Testis (tissue), 2 donors: ENCODE measurements at regions not wholly inside any gene's neighbourhood (a gene's known extent, or its start where the extent isn't known, plus 50 kb on each side); places are given as distances from the start of the nearest gene placed in this dataset.

ENCODE experiments used
- CTCF ChIP-seq, 3 experiments: fragments of 450-650 bp in 2 of 3; fragments of 200-600 bp in 1 of 3; sonication (generic) in 1 of 3; IDR thresholded peaks; one replicate each; pipeline ENCODE4 v1.5.1; 2016 to 2019; ENCODE audit warnings: antibody characterized with exemption in 3 of 3, mild to moderate bottlenecking in 2 of 3, moderate library complexity in 1 of 3
- POLR2A ChIP-seq: fragments of 450-650 bp; IDR thresholded peaks from one replicate; pipeline ENCODE4 v1.6.1; 2017; ENCODE audit warnings: antibody characterized with exemption, mild to moderate bottlenecking, moderate library complexity

- TF ChIP-seq CTCF (IDR thresholded peaks at IDR 0.05): no peak
- no peak for TF ChIP-seq POLR2A
Measured at GRCh38 chr2:105497094-105497493, 98.2 kb upstream of the FHL2 start.
